ENCODE measurements at regions not wholly inside any gene's neighbourhood (a gene's known extent, or its start where the extent isn't known, plus 50 kb on each side); places are given as distances from the start of the nearest gene placed in this dataset.

GRCh38 chr5:130978475-130978874 is 186.6 kb downstream of the HINT1 start:
- no peak for TF ChIP-seq POLR2AphosphoS5 (IDR thresholded peaks at IDR 0.05)
- no peak for TF ChIP-seq CTCF (IDR thresholded peaks at IDR 0.05)
